AG09309 (cell line): ENCODE measurements at regions not wholly inside any gene's neighbourhood (a gene's known extent, or its start where the extent isn't known, plus 50 kb on each side); places are given as distances from the start of the nearest gene placed in this dataset.

ENCODE experiments used
- DNase-seq: peaks from one replicate; pipeline ENCODE4 v3.0.0-alpha.2; 2010; ENCODE audit warnings: low read depth
- H3K4me3 ChIP-seq: 2 replicates; pipeline ENCODE4 v1.5.1; 2011; ENCODE audit warnings: mild to moderate bottlenecking, low read depth, low read length, moderate library complexity; ENCODE audit not compliant: control insufficient read depth
- TF ChIP-seq, protein P1 (sequence below): IDR thresholded peaks from 2 replicates; pipeline ENCODE4 v1.5.1; 2011; ENCODE audit warnings: mild to moderate bottlenecking, low read depth, low read length, inconsistent platforms; ENCODE audit not compliant: insufficient read depth, control insufficient read depth; ENCODE audit errors: missing control alignments

DNA sequence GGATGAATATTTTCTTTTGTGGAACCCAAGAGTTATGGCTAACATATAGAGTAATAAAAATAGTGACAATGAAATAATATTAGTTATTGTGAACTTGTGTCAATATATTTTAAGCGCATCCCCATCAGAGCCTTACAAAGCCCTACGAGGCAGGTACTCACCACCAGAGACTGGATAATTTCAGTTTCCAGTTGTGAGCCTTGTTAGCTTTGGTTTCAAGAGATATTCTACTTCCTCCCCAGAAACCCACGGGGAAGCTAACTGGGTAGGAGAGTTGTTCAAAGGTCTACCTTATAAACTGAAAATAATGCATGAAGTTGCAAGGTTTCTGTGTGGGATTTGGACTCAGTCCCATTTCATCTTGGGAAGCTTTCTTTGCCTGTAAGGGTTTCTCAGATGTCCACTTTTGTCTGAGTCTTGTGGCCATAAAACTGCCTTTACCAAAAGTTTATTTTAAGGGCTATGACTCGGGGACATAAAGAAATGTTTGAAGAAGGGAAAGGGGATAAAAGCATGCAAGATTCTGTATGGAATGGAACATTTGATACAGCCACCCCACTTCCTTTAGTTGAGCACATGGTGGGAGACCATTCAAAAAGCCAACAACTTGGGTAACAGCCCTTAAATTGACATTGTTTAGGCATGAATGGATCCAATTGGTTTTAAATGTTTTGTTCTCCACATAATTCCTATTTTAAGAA lies 57.4 kb upstream of the ANKRD55 start:
- no peak overlapping the region for H3K4me3 ChIP-seq
- no peak for DNase-seq
- TF ChIP-seq, protein P1, sequence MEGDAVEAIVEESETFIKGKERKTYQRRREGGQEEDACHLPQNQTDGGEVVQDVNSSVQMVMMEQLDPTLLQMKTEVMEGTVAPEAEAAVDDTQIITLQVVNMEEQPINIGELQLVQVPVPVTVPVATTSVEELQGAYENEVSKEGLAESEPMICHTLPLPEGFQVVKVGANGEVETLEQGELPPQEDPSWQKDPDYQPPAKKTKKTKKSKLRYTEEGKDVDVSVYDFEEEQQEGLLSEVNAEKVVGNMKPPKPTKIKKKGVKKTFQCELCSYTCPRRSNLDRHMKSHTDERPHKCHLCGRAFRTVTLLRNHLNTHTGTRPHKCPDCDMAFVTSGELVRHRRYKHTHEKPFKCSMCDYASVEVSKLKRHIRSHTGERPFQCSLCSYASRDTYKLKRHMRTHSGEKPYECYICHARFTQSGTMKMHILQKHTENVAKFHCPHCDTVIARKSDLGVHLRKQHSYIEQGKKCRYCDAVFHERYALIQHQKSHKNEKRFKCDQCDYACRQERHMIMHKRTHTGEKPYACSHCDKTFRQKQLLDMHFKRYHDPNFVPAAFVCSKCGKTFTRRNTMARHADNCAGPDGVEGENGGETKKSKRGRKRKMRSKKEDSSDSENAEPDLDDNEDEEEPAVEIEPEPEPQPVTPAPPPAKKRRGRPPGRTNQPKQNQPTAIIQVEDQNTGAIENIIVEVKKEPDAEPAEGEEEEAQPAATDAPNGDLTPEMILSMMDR = no peak

DNA sequence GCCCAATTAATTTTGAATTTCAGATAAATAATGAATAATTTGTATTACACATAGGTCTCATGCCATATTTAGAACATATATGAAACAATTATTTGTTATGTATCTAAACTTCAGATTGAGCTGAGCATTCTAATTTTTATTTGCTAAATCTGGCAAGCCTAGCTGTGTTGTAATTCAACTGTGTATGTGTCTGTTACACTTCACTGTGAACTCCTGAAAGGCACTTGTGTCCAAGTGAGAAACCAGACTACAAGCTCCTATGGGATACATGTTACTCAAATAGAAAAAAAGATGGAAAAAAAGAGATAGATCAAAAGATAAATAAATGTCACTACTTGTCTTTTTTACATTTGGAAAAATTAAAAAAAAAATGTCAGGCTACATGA lies 56.5 kb upstream of the ANKRD55 start:
- DNase-seq = no peak
- TF ChIP-seq, protein P1 = no peak
- H3K4me3 ChIP-seq = no peak overlapping the region

DNA sequence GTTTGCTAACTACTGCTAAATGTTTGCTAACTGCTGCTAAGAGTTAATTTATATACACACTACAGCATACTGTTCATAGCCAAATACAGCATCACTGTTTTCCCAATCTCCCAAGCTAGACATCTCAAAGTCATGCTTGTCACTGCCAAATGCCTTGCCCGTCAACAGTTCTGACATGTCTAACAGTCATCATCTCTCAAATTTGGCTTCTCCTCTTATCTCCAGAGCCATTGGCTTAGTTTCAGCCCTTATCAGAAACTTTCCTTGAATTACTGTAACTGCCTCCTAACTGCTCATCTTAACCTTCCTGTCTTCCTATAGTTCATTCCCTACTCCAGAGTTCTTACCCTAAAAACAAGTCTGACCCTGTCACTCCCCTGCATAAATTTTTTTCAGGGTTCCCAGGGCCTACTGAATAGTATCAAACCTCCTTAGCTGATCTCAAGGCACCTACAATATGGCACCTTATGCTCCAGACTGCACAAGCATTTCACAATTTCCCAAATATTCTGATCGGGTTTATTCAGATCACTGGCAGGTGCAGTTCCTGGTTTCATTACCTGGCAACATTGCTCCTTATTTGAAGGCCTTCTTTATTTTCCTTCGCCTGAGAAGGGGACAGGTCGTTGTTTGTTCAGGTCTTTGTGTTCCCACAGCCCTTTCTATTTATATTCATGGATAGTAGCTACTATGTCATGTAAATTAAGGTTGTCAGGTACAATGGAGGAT lies 55.9 kb upstream of the ANKRD55 start:
- TF ChIP-seq, protein P1 = no peak
- no peak overlapping the region for H3K4me3 ChIP-seq
- no peak for DNase-seq

DNA sequence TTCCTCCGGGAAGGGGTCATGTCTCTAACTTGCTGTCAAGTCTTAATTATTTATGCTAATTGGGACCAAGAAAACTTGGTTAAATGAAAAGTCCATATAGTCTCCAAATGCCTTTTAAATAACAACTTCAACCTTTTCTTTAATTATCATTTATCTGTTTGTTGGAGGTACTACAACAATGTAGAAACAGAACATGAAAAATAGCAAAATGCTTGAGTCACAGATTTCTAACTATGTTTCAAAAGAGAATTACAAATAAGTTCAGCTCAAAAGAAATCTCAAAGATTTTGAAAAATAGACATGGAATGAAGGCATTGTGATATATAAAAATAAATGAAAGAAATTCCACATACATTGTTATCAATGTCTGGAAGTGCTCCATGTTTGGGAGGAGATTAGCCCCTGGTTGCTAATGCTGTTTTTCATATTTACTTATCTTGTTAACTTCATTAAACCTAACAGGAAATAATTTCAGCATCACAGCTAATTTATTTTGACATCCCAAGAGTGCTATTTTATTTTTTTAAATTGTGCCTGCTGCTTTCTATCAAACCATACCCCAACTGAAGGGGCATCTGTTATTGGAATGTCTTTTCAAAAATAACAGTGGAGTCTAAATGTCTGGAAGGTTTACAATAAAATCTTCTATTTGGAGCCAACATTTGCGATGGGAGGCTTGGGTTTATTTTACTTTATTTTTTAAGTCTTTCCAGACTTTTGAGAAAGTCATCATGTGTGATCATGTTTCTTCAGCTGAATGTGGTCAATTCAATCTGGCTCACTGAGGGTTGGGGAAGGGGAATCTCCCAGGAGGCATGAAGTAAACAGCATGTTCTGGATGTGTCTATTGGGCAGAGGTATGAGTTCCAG lies 53.1 kb upstream of the ANKRD55 start:
- H3K4me3 ChIP-seq = no peak overlapping the region
- TF ChIP-seq, protein P1 = no peak
- DNase-seq = no peak

DNA sequence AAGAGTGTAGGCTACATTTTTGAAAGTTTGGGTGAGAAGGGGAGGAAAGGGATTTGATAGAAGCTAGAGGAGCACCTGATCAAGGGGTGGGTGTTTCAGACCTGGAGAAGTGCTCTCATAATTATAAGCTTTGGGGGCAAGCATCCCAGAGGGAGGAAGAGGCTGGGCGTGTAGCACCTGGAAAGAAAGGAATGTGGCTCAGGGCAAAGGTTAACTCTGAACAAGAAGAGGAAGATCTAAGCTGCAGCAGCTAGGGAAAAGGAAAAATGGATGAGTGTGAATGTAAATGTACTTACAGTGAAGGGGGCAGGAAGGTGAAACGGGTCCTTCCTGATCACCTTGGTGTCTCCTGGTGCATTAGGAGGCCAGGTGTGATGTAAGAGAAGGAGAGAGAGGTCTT lies 49.8 kb upstream of the ANKRD55 start:
- no peak for DNase-seq
- no peak overlapping the region for H3K4me3 ChIP-seq
- TF ChIP-seq, protein P1 = no peak
